ENCODE measurements at regions not wholly inside any gene's neighbourhood (a gene's known extent, or its start where the extent isn't known, plus 50 kb on each side); places are given as distances from the start of the nearest gene placed in this dataset.

DNA sequence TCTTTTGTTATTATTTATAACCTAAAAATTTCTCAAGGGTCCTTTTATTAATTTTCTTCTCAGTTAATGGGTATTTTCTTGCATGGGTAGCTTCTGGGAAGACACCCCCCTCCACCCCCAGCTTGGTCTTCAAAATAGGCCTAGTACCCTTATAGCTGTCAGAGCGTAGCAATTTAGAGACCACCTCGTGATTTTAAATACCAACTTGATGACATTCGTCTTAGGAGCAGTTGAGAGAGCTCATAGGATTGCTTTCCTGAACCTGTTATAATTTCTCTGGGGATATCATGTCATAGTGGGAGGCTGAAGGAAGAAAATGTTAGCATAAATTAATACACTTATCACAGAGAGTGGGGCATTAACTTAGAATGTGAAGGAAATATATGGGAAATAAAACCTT is 83.1 kb upstream of the MLIP start:
- no peak for TF ChIP-seq POLR2A (IDR thresholded peaks at IDR 0.05)
- TF ChIP-seq, protein P1, sequence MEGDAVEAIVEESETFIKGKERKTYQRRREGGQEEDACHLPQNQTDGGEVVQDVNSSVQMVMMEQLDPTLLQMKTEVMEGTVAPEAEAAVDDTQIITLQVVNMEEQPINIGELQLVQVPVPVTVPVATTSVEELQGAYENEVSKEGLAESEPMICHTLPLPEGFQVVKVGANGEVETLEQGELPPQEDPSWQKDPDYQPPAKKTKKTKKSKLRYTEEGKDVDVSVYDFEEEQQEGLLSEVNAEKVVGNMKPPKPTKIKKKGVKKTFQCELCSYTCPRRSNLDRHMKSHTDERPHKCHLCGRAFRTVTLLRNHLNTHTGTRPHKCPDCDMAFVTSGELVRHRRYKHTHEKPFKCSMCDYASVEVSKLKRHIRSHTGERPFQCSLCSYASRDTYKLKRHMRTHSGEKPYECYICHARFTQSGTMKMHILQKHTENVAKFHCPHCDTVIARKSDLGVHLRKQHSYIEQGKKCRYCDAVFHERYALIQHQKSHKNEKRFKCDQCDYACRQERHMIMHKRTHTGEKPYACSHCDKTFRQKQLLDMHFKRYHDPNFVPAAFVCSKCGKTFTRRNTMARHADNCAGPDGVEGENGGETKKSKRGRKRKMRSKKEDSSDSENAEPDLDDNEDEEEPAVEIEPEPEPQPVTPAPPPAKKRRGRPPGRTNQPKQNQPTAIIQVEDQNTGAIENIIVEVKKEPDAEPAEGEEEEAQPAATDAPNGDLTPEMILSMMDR (IDR thresholded peaks at IDR 0.05) = no peak
